AG20443 (cell line): ENCODE measurements at regions not wholly inside any gene's neighbourhood (a gene's known extent, or its start where the extent isn't known, plus 50 kb on each side); places are given as distances from the start of the nearest gene placed in this dataset.
"Not testable (repeated sequence)": the region's sequence is repeated elsewhere in the genome, so short reads cannot be mapped to it uniquely, and the experiment has no call there.

ENCODE experiments used
- DNase-seq: peaks from one replicate; pipeline ENCODE4 v3.0.0; 2012; ENCODE audit warnings: low spot score, mixed read lengths

DNA sequence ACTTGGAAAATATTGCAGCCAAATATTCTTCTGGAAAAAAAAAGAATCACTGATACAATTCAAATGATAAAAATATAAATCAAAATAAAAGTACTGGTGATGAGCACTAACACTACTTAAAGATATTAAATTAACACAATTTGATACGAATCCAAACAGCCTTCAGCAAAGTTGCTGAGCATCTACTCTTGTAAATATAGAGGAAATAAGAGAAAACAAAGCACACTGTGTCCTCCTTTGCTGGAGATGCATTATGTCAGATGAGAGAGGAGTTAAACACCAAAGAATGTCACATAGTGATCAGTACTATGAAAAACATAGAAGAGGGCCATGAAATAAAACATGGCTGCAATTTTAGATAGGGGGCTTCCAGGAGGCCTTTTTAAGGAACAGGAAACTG is 177.4 kb upstream of the RNPC3 start:
- DNase-seq = no peak

DNA sequence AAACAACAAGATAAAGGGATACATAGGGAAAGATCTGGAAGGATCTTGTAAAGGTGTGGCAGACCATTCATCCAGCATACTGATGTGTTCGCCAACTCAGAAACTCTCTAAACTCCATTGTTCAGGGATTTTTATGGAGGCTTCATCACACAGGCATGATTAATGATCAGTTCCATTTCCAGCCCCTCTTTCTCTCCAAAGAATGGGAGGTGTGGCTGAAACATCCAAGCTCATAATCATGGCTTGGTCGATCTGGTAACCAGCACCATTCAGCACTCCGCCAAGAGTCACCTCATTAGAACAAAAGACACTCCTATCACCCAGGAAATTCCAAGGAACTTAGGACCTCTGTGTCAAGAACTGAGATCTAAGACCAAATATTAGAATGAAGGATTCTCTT is 180.6 kb upstream of the RNPC3 start:
- DNase-seq = no peak

DNA sequence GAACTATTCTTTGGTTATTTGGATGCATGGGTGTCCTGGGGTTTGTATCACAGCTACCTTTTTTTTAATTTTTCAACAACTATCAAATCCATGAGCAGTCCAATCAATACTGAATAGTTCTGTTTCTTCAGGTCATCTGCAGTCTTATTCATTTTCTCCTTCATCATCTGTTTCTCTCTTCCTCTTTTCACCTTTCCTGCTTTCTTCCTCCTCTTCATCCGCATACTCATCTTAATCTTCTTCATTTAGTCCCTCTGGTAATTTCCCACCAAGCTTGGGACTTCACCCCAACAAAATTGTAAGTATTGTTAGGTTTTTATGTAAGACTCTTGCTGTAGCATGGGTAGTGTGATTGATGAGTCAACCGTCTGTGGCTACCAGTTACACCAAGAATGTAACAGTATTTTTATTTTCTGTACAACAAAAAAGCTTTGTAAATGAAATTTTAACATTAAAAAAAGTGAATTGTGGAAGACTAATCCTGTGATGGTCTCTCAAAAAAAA is 184.1 kb upstream of the RNPC3 start:
- DNase-seq = no peak

DNA sequence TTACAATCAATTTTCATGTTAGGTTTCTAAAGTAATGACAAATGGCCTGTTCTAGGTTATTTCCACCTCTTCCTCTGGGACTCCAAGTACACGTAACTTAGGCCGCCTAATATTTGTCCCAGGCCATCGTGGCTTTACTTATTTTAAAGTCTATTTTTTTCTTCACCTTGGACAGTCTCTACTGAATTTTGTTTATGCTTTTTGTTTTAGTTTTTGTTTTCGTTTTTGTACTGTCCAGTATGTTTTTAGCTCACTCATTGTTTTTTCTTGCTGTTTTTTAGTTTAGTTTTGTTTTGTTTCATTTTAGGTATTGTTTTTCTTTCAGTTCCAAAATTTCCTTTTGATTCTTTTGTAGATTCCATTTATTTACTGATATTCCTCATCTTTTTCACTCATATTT is 187.7 kb upstream of the RNPC3 start:
- no peak for DNase-seq

DNA sequence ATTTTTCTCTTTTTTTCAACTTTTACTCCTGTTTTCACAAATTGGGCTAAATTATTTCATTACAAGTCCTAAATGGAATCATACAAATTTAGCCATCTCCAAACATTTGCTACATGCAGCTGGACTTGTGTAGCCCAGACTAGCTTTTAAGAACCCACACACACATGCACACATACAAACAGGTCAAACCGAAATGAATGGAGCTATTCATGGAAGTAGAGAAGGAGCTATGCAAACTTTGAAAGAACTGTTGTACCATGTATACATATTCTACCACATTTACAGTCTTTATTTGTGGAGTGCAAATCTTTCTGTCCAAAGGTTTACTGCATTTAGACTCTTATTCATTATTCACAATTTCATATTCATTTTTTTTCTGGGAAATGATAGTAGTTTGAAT is 189.1 kb upstream of the RNPC3 start:
- no peak for DNase-seq

DNA sequence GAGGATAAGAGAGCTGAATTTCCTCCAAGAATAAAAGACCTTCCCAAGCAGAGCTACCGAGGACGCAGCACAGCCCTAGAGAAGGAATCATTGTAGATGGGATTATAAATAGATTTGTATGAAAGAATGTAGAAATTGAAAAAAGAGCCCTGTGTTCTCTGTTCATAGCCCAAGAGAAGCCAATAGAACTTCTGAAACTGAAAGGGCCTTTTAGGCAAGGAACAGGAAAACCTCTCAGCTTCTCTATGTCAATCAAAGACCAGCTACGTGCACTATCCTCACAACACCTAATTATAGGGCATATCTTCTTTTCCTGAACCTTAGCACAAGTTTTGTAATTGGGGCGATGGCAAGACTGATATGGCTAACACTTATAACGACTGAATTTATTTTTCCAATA is 192.4 kb upstream of the RNPC3 start:
- DNase-seq = no peak

DNA sequence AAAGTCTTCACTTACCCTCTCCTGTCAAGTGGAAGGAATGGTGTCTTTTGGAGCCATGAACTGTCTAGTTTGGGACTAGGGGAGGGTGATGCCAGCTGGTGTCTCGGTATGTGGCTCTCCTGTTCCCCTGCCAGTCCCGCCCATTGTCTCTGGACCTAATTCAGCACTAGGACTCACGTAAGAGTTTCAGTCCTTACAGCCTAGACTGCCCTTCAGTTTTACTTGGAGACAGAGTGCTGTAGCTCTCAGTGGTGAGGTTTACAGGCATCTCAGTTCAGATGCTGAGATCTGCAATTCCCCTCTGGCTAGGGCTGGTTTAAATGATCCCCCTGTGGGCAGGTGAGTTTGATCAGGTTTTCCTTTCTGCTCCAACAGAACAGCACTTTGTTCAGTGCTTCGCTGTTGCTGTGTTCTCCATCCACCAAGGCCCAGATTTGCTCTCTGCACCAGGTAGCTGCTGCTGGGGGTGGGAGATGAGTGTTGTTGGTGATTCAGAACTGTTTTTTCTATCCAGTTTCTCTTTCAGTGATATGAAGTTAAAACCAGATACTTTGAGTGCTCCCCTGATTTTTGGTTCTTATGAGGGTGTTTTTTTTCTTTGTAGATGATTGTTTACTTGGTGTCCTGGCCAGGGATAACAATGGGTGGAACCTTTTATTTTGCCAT is 198.3 kb upstream of the RNPC3 start:
- no peak for DNase-seq

DNA sequence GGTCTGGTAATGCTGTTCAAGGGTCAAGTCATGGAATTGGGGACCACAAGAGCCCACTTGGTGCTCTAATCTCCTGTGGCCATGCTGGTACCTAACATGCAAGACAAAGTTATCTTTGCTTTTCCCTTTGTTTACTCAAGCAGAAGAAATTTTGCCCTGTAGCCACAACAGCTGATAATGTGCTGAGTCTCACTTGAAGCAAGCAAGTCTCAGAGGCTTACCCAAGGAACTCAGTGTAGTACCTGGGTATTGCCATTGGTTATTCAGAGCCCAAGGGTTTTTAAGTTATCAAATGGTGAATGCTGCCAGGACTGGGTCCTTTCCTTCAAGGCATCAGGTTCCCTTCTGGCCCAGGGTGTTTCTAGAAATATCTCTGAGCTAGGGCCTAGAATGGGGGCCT is 198.9 kb upstream of the RNPC3 start:
- no peak for DNase-seq

DNA sequence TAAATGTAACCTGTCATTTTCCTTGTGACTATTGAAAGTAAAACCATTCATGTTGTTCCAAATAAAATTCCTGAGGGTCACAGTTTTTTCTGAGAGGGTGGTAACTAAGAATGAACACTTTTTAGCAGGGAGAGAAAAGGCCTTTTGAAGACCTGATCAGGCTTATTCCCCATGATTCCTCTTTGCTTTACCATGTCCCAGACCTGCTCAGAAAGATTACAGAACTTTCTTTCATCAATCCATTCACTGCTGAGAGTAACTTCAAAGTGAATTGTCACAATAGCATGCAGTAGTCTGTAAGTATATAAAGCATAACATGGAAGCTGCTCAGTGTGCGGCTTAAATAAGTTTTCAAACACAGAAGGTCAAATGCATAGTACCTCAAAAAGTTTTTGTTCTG is 201.5 kb upstream of the COL11A1 start:
- DNase-seq = no peak

DNA sequence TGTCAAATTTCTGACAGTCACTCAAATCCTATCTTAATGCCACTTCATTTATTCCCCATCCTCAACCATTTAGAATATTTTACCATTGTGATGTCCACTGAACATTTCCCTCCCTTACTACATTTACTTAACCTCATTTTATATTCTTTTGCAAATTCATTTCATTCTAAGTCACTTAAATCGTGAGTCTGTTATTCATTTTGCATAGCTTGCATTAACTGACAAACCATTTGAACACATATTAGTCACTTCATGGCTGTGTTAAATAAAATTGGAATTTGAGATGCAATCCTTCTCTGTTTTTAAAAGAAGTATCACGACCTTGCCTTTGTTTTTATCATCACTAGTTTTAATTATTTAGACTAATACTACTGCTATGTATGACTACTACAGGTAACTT is 199.4 kb upstream of the COL11A1 start:
- DNase-seq = no peak

DNA sequence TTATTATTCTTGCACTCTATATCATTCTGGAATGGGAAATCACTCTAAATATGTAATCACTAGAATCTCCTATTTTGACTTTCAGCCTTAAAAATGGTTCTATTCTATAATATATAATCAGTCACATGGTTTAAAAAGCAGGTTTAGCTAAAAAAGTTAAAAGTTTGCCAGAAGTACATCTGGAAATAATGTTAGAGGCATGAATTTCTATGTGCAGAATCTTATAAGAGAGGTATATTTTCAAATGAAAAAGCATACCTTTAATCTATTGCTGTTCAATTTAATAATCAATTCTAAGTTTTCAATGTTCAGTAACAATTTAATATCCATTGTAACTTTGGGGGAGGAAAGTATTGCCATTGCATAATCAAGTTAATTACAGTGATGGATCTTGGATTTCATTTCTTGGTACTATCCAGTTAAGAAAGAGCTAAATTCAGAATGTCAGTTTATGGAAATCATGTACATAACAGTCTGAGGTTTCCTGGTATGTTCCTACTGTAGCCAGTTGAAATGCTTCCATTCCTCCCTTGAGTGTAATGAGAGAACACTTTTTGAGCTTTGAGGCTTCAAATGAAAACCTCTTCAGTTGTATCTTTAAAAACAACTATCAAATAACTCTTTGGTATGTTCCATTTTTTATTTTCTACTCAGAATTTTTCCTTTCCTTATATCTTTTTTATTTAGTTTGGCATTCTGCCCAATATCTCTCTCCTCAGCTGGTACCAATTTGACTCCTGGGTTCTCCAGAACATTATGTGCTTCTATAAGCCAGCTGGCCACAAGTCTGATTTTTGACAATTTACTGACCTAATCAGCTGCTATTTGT is 175.7 kb upstream of the COL11A1 start:
- no peak for DNase-seq

DNA sequence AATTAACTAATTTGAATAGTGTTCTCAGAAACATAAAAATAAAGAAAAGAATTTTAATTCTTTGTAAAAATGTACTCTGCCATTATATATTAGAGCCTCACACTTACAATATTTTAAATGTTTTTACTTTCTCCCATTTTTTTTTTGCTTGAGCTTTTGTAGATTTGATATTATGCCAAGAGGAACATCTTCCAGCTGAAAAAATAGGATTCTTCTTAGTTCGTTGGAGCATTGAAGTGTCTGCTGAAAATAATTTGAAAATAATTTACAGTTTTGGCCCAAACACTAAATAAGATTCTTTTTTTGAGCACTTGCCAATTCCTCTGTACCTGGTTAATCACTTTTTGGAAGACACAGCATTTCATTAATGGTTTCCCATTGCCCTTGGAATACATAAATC is 175.0 kb upstream of the COL11A1 start:
- no peak for DNase-seq

DNA sequence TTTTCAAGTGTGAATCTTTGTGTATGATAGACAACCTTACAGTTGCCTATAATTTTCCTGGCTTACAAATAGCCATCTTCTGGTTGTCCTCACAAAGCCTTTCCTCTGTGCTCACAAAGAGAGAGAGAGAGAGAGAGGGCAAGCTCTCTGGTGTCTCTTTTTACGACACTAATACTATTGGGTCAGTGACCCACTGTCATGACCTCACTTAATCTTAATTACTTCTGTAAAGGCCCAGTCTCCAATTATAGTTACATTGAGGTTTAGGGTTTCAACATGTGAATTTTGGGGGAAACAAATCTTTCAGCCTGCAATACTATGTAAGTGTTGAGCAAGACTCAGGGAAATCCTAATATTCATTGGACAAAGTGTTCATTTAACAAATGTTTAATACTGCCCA is 167.4 kb upstream of the COL11A1 start:
- DNase-seq = no peak

DNA sequence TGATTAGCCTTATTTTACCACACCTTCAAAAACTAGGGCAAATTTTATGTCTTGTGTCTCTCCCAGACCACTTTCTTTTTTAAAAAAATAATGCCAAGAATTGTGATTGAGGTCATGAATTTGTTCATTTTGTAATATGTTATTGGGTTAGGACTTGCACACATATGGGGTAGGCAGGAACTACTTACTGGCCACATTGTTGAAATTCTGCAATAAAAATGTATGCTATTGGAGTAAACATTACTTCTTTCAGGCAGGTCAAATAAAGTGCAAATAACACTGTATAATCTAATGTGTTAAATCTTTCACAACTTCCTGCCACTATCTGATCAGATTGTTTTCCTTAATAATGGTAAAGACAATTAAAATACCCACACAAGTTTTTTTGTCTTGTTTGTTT is 166.6 kb upstream of the COL11A1 start:
- DNase-seq = no peak

DNA sequence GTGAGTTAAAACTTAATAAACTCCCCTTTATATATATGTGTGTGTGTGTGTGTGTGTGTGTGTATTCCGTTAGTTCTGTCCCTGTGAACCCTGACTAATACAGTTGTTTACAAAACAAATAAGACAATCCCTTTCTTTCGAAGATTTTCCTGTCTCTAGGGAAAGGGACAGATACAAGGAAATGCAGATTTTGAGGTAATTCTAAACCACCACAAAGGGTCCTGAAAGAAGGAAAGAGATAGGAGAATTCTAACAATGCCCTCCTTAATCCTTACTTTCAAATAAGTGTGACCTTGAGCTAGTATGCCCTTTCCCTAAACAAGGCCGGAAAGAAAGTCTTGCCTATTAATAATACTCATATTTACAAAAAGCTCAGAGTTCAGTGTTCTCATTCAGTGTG is 164.8 kb upstream of the COL11A1 start:
- no peak for DNase-seq

DNA sequence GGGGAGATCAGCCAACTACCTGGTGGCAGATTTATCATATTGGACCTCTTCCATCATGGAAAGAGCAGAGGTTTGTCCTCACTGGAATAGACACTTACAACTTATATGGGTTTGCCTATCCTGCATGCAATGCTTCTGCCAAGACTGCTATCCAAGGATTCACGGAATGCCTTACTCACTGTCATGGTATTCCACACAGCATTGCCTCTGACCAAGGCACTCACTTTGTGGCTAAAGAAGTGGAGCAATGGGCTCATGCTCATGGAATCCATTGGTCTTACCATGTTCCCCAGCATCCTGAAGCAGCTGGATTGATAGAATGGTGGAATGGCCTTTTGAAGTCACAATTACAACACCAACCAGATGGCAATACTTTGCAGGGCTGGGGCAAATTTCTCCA is 163.1 kb upstream of the COL11A1 start:
- DNase-seq = not testable (repeated sequence)

DNA sequence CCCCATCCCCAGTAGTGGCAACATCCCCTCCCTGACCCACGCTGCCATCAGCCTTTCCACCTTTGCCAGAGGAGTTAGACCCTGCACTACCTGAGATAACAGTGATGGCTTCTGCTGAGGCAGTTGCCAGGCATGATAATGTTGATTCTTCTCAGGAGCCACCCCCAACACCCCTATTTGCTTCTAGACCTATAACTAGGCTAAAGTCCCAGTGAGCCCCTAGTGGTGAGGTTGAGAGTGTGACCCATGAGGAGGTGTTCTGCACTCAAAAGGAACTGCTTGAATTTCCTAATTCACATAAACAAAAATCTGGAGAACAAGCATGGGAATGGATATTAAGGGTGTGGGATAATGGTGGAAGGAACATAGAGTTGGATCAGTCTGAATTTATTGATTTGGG is 159.6 kb upstream of the COL11A1 start:
- DNase-seq = no peak

DNA sequence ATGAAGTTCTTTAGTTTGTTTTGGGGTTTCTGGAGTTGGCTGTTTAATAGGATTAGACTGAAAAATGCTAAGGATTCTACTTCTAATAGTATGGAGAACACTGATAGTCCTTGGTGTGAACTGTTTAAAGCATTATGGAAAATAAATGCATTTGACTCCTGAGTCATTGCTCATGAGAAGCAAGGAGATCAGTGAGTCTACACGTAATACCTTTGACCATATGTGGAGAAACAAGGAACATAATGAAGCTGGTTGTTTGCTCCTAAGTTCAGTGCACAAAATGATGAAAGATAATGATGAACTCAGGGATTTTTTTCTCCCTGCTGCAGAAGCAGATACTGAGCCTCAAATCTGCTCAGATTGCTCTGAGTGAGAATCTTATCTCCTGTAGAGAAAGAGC is 158.9 kb upstream of the COL11A1 start:
- no peak for DNase-seq

DNA sequence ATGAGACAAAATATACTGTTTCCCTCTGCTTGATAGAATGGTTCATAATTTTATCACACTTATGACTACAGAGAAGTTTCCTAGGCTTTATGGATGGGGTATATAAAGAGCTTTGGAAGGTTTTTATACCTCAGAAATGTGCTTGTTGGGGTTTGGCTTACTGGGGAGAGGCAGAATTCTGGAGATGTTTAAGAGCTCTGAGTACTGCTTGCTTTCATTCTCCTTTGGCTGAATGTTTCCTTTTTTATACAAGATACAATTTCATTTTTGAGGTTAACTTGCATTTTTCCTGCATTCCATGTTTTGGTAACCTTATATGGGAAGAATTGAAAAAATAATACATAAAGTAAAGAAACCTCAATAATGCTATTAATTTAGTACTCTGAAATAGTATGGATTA is 157.7 kb upstream of the COL11A1 start:
- no peak for DNase-seq

DNA sequence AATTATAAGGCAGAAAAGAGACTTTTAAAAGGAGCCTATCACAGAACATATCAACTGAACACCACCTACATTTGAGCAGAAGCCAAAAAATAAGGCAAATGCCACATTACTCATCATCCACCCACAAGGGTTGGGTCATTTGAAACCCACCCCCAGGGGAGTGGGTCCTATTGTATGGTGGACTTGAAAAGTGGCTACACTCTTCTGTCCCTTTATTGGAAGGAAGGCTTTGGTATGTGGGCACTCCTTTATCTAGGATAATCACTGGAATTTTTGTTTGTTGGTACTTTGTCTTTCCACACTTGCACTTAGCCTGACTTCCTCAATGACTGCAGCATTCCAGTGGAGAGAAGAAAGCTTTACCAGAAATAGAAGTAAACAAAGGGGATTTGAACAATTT is 157.2 kb upstream of the COL11A1 start:
- DNase-seq = no peak

DNA sequence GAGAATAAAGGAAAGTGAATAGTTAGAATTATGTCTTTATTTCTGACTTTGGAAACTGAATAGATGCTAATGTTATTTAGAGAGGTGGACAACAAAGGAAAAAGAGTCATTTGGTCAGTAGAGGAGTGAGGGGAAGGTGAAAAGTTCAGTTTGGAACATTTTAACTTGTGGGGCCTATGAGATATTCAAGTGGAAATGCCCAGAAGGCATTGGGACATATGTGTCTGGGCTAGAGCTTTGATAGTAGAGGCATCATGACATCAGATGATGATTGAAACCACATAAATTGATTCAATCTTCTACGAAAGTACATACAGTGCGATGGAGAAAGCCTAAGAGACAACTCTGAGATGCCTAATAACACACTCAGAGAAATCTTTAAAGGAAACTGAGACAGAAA is 151.7 kb upstream of the COL11A1 start:
- DNase-seq = no peak

DNA sequence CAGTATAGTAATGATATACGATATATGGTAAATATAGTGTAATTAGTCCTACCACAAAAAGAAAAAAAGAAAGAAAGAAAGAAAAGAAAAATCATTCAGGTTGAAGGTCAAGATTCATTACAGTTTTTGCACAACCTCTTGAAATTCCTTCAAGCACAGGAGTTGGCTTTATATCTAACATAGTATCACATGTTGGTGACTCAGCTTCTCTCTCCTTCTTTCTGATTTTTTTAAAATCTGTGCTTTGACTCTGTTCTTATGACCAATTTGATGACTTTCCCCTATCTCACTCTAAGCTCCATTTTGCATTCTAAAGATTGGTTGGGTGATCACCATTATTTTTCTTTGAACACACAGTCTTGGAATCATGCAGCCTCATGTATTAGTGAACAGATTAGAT is 148.2 kb upstream of the COL11A1 start:
- DNase-seq = no peak

DNA sequence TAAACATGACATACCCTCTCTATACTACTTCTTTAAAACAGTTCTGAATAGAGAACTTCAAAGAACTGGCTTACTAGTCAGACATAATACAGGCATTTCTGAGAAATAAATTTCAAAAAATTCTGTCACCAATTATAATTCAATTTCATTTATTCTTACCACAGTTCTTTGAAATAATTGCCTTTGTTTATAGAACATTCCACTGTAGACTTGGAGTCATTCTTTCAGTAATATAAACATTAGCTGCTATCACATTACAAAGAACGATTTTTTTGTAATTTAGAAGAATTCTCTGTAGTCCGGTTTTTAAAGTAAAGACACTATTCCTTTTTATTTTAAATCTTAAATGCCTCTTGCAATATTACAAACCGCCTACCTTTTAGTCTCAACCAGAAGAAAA is 146.4 kb upstream of the COL11A1 start:
- DNase-seq = no peak

DNA sequence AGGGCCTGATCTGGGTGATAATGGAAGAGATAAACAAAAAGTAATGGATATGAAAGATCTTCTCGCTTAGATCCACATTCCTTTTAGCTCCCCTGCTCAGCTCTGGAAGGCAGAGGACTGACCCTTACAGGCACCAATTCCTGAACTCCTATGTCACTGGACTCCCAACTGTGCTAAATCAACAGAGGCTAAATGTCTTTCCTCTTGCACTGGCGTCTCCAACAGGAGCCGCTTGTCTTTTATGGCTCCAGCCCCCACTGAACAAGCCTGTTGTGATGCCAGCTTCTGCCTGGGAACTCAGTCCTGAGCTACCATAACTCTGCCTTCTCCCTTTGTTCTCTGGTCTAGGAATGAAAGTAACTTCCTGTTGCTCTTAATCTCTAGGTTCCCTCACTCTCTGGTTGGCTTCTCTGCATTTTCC is 142.1 kb upstream of the COL11A1 start:
- peak; percentile 3 for DNase-seq
